ENCODE measurements at regions not wholly inside any gene's neighbourhood (a gene's known extent, or its start where the extent isn't known, plus 50 kb on each side); places are given as distances from the start of the nearest gene placed in this dataset.

DNA sequence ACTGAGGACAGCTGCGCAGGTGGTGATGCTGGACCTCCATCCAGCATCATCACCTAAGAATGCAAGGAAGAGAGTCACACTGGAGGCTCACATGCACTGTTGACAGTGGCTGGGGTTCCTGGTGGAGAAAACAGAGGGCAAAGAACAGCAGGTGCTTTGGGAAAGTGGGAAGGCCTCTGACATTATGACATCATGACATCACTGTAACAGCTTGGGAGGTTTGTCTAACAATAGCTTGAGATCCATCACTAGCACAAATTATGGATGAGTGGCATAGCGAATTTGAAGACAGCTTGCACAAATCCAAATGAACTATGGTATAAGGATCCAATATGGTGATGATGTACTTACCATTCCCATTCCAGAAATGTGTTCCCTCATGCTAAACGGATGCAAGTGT lies 226.5 kb upstream of the MPHOSPH6 start:
- TF ChIP-seq POLR2AphosphoS5 (IDR thresholded peaks at IDR 0.05; ENCODE audit: low read depth, low read length) (no peak), POLR2A (IDR thresholded peaks at IDR 0.05; ENCODE audit: low read depth, low read length) (no peak), TAF1 (IDR thresholded peaks at IDR 0.05; ENCODE audit: low read depth, low read length) (no peak)
